ENCODE measurements at regions not wholly inside any gene's neighbourhood (a gene's known extent, or its start where the extent isn't known, plus 50 kb on each side); places are given as distances from the start of the nearest gene placed in this dataset.

DNA sequence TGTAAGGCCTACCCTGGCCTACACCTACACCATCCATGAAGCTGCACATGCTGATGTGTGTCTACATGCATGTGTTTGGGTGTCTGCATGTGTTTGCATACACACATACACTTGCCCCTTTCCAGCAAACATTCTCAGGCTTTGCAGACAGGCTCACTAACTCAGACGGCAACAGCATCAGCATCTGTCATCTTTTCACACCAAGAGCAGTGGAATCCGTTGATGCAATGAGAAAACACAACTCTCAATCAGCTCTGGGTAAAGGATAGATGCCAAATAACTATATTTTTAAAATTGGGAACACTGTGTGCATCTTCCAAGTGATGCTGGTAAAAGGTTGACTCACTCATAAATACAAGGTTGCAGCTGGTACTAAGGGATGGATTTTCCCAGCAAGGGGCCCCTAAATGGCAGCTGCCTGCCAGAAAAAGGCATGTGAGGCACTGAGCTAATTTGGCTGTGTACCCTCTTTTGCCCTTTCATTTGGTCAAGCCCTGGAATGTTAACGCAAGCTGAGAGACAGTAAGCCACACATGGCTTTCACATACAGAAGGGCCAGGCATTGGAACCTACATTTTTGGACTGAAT, 296.3 kb upstream of the NPSR1 start:
- Histone ChIP-seq H3K27ac (ENCODE audit: low read depth, low read length) (no peak overlapping the region), H3K4me1 (ENCODE audit: insufficient read depth, low read length) (no peaks in the 10 kb centered on the region), H3K27me3 (ENCODE audit: control insufficient read depth in 1 of 2, insufficient read depth in 2 of 2, low read length in 2 of 2) (no peaks in the 10 kb centered on the region), H3K36me3 (ENCODE audit: insufficient read depth, low read length) (no peaks in the 10 kb centered on the region), H3K4me3 (ENCODE audit: low read depth in 1 of 2, low read length in 2 of 2) (no peak overlapping the region), H3K9ac (ENCODE audit: low read length) (no peak overlapping the region), H3K9me3 (ENCODE audit: low read length) (no peaks in the 10 kb centered on the region)

DNA sequence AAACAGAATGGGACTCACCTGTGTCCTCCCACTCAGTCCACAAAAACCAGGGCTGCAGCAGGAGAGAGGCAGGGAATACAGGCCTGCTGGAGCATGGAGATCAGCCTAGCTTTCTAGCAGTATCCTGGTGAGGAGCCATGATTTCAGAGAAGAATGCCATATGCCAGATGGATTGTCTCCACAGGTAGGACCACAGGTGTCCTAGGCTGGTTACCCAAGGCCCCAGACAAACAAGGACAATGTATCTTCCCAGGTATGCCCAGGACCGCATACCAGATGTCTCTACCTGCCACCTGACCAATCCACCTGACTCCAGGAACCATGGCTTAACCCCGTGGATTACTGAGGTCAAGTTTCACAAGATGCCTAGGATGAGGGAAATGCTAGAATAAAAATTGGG, 295.4 kb upstream of the NPSR1 start:
- no peak overlapping the region for H3K9ac ChIP-seq (ENCODE audit: low read length)
- H3K27ac ChIP-seq (ENCODE audit: low read depth, low read length) = no peak overlapping the region

DNA sequence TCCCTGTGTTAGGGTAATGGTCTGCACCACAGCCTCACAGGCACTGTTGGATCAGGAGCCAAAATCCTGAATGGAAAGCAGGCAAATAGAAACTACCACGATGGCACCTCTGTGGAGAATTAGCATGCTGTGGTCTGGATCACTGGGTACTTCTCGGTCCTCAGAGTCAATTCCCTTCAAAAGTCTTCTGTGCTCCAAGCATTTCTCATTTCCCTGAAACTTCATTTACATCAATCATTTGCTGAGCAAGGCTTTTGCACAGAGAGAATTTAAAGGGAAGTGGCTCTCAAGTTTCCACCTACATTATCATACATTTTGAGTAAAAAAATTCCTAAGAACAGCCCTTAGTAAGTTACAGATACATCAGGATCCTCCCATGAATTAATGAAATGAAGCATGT, 293.9 kb upstream of the NPSR1 start:
- no peaks in the 10 kb centered on the region for H3K4me1 ChIP-seq (ENCODE audit: insufficient read depth, low read length)
- H3K4me3 ChIP-seq (ENCODE audit: low read depth in 1 of 2, low read length in 2 of 2) = no peak overlapping the region
- H3K36me3 ChIP-seq (ENCODE audit: insufficient read depth, low read length) = no peaks in the 10 kb centered on the region
- no peak overlapping the region for H3K9ac ChIP-seq (ENCODE audit: low read length)
- no peaks in the 10 kb centered on the region for H3K9me3 ChIP-seq (ENCODE audit: low read length)
- H3K27me3 ChIP-seq (ENCODE audit: control insufficient read depth in 1 of 2, insufficient read depth in 2 of 2, low read length in 2 of 2) = no peaks in the 10 kb centered on the region
- no peak overlapping the region for H3K27ac ChIP-seq (ENCODE audit: low read depth, low read length)

More for the DNA sequence above, 295.4 kb upstream of the NPSR1 start:
- Histone ChIP-seq H3K9me3 (ENCODE audit: low read length) (no peaks in the 10 kb centered on the region), H3K27me3 (ENCODE audit: control insufficient read depth in 1 of 2, insufficient read depth in 2 of 2, low read length in 2 of 2) (no peaks in the 10 kb centered on the region), H3K4me3 (ENCODE audit: low read depth in 1 of 2, low read length in 2 of 2) (no peak overlapping the region), H3K4me1 (ENCODE audit: insufficient read depth, low read length) (no peaks in the 10 kb centered on the region), H3K36me3 (ENCODE audit: insufficient read depth, low read length) (no peaks in the 10 kb centered on the region)

DNA sequence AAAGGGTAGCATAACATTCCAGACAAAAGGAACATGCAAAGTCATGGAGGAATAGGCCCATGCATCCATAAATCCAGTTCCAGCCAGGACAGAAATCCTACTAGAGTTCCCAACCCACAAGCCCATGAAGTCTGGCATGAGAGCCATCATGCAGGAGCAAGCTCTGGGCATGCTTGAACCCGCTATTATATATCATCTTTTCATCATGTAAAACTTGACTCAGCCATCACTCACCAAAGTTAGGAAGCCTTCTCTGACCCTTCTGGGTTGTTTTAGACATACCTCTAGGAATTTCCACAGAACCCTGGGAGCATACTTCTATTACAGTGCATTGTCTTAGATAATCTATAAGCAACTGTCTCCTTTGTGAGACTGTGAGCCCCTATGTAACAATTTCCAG, 293.0 kb upstream of the NPSR1 start:
- H3K9me3 ChIP-seq (ENCODE audit: low read length) = no peaks in the 10 kb centered on the region
- H3K27ac ChIP-seq (ENCODE audit: low read depth, low read length) = no peak overlapping the region
- no peaks in the 10 kb centered on the region for H3K27me3 ChIP-seq (ENCODE audit: control insufficient read depth in 1 of 2, insufficient read depth in 2 of 2, low read length in 2 of 2)
- H3K4me1 ChIP-seq (ENCODE audit: insufficient read depth, low read length) = no peaks in the 10 kb centered on the region
- H3K4me3 ChIP-seq (ENCODE audit: low read depth in 1 of 2, low read length in 2 of 2) = no peak overlapping the region
- H3K36me3 ChIP-seq (ENCODE audit: insufficient read depth, low read length) = no peaks in the 10 kb centered on the region
- H3K9ac ChIP-seq (ENCODE audit: low read length) = no peak overlapping the region

DNA sequence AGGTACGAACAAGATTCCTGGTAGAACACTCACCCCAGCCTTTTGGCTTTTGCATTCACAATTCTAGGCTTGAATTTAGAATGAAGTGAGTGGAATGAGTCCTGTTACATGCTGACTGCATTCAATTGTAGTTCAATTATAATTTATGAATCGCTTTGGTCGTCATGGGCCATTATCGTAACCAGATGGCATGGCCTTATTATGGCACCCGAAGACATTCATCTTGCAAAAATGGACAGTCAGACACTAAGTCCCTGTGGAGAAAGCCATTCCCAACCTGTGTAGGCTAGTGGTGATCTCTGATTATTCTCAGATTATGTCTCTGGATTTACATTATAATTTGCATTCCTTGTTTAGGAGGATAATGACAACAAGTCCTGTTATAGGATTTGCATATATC, 292.4 kb upstream of the NPSR1 start:
- Histone ChIP-seq H3K27me3 (ENCODE audit: control insufficient read depth in 1 of 2, insufficient read depth in 2 of 2, low read length in 2 of 2) (no peaks in the 10 kb centered on the region), H3K9me3 (ENCODE audit: low read length) (no peaks in the 10 kb centered on the region), H3K4me1 (ENCODE audit: insufficient read depth, low read length) (no peaks in the 10 kb centered on the region), H3K9ac (ENCODE audit: low read length) (no peak overlapping the region), H3K36me3 (ENCODE audit: insufficient read depth, low read length) (no peaks in the 10 kb centered on the region), H3K4me3 (ENCODE audit: low read depth in 1 of 2, low read length in 2 of 2) (no peak overlapping the region), H3K27ac (ENCODE audit: low read depth, low read length) (no peak overlapping the region)

DNA sequence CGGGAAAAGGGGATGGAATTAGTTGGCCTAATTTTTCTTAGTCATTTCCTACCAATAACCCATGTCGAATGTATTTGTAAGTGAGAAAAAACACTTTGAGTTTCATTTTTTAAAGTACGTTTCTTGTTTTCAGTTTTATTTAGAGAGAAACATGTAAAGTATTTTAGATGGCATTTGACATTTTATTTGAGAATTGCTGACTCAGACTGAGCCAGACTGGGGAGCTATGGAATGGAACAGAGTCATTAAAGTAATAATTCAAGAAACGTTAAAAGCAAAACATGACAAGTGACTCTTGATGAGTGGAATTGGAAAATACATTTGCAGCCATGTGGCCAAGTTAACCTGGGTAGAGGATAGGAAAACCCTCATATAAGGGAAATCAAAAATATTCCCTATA, 286.1 kb upstream of the NPSR1 start:
- Histone ChIP-seq H3K4me3 (ENCODE audit: low read depth in 1 of 2, low read length in 2 of 2) (no peak overlapping the region), H3K27me3 (ENCODE audit: control insufficient read depth in 1 of 2, insufficient read depth in 2 of 2, low read length in 2 of 2) (no peaks in the 10 kb centered on the region), H3K9me3 (ENCODE audit: low read length) (no peaks in the 10 kb centered on the region), H3K9ac (ENCODE audit: low read length) (no peak overlapping the region), H3K4me1 (ENCODE audit: insufficient read depth, low read length) (no peaks in the 10 kb centered on the region), H3K36me3 (ENCODE audit: insufficient read depth, low read length) (no peaks in the 10 kb centered on the region), H3K27ac (ENCODE audit: low read depth, low read length) (no peak overlapping the region)

DNA sequence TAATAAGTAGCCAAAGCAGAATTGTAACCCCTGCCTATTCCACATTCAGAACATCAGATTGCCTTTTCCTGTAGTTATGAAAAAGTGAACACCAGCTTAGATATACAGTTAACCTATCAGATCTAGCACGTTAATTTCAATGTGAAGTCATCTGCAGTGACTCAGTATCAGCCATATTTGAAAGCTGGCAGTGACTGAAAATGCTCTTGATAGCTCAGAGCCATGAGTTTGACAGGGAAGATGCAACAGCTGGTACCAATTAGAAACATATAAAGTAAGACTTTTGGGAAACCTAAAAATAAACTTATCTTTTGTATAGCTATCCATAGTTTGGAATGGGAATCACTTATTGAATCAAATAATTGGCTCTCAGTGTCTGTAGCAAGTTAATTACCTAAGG, 284.1 kb upstream of the NPSR1 start:
- H3K9ac ChIP-seq (ENCODE audit: low read length) = no peak overlapping the region
- H3K27me3 ChIP-seq (ENCODE audit: control insufficient read depth in 1 of 2, insufficient read depth in 2 of 2, low read length in 2 of 2) = no peaks in the 10 kb centered on the region
- H3K27ac ChIP-seq (ENCODE audit: low read depth, low read length) = no peak overlapping the region
- no peaks in the 10 kb centered on the region for H3K36me3 ChIP-seq (ENCODE audit: insufficient read depth, low read length)
- H3K9me3 ChIP-seq (ENCODE audit: low read length) = no peaks in the 10 kb centered on the region
- H3K4me3 ChIP-seq (ENCODE audit: low read depth in 1 of 2, low read length in 2 of 2) = no peak overlapping the region
- H3K4me1 ChIP-seq (ENCODE audit: insufficient read depth, low read length) = no peaks in the 10 kb centered on the region

DNA sequence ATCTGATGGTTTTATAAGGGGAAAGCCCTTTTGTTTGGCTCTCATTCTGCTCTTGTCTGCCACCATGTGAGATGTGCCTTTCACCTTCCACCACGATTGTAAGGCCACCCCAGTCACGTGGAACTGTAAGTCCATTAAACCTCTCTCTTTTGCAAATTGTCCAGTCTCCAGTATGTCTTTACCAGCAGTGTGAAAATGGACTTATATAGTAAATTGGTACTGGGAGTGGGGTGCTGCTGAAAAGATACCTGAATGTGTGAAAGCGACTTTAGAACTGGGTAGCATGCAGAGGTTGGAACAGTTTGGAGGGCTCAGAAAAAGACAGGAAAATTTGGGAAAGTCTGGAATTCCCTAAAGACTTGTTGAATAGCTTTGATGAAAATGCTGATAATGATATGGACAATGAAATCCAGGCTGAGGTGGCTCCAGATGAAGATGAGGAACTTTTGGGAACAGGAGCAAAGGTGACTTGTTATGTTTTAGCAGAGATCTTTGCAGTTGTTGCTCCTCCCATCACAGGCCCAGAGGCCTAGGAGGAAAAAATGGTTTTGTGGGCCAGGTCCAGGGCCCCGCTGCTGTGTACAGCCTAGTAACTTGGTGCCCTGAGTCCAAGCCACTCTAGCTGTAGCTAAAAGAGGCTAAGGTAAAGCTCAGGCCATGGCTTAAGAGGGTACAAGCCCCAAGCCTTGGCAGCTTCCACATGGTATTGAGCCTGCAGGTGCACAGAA, 275.7 kb upstream of the NPSR1 start:
- H3K4me3 ChIP-seq (ENCODE audit: low read depth in 1 of 2, low read length in 2 of 2) = no peak overlapping the region
- H3K36me3 ChIP-seq (ENCODE audit: insufficient read depth, low read length) = no peaks in the 10 kb centered on the region
- H3K9ac ChIP-seq (ENCODE audit: low read length) = no peak overlapping the region

DNA sequence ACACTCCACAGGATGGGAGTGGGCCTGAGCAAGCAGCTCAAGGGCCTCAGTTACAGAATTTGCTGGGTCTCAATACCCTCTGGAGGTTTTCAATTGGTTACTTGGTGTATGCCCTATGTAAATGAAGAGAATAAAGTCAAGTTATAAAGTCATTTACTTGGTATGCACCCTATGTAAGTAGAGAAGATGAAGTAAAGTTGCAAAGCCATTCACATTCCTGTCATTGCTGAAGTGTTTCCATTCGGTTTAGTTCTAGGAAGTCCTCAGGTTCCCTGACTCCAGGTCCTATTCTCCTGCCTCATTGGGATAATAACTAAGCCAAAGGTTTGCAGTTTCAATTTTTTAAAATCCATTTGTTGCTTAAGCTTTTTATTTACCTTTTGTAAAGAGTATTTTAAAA, 272.6 kb upstream of the NPSR1 start:
- no peaks in the 10 kb centered on the region for H3K9me3 ChIP-seq (ENCODE audit: low read length)
- no peak overlapping the region for H3K9ac ChIP-seq (ENCODE audit: low read length)
- no peaks in the 10 kb centered on the region for H3K4me1 ChIP-seq (ENCODE audit: insufficient read depth, low read length)
- no peaks in the 10 kb centered on the region for H3K27me3 ChIP-seq (ENCODE audit: control insufficient read depth in 1 of 2, insufficient read depth in 2 of 2, low read length in 2 of 2)
- H3K4me3 ChIP-seq (ENCODE audit: low read depth in 1 of 2, low read length in 2 of 2) = no peak overlapping the region
- no peaks in the 10 kb centered on the region for H3K36me3 ChIP-seq (ENCODE audit: insufficient read depth, low read length)
- H3K27ac ChIP-seq (ENCODE audit: low read depth, low read length) = no peak overlapping the region

More for the DNA sequence above, 275.7 kb upstream of the NPSR1 start:
- no peaks in the 10 kb centered on the region for H3K27me3 ChIP-seq (ENCODE audit: control insufficient read depth in 1 of 2, insufficient read depth in 2 of 2, low read length in 2 of 2)
- no peaks in the 10 kb centered on the region for H3K4me1 ChIP-seq (ENCODE audit: insufficient read depth, low read length)
- no peak overlapping the region for H3K27ac ChIP-seq (ENCODE audit: low read depth, low read length)
- H3K9me3 ChIP-seq (ENCODE audit: low read length) = no peaks in the 10 kb centered on the region

DNA sequence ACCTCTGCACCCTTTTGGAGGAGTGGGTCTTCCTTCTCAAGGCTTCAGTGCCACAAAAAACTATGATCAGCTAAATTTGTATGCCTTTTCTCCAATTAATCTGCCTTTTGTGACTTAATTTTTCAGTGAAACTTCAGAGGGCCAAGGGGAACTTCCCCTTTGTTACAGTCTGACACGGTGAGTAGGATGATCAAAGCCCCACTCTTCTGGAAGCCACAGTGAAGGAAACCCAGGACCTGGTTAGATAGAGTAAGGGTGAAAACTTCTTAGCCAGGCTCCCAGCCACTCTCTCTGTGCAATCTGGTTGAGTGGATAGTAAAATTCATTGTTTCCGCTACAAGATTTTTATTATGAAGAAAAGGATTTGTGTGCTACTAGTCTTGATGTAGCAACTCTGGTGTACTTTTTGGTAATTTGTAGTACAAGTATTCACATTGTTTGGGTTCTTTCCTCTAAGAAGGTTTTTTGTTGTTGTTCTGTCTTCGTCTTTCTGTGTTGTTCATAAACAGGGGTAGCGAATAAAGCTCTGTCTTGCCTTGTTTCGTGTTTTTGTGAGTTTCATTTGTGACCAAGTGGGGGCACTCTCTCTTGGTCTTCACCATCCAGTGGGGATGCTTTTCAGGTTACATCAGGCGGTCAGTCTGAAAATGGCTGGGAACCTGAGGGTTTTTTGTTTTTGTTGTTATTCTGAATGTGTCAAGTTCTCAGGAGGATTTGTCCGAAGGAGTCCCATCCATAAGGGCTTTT, 268.5 kb upstream of the NPSR1 start:
- H3K27ac ChIP-seq (ENCODE audit: low read depth, low read length) = no peak overlapping the region
- no peaks in the 10 kb centered on the region for H3K9me3 ChIP-seq (ENCODE audit: low read length)
- H3K4me1 ChIP-seq (ENCODE audit: insufficient read depth, low read length) = no peaks in the 10 kb centered on the region
- no peaks in the 10 kb centered on the region for H3K27me3 ChIP-seq (ENCODE audit: control insufficient read depth in 1 of 2, insufficient read depth in 2 of 2, low read length in 2 of 2)
- no peaks in the 10 kb centered on the region for H3K36me3 ChIP-seq (ENCODE audit: insufficient read depth, low read length)
- no peak overlapping the region for H3K4me3 ChIP-seq (ENCODE audit: low read depth in 1 of 2, low read length in 2 of 2)
- no peak overlapping the region for H3K9ac ChIP-seq (ENCODE audit: low read length)

DNA sequence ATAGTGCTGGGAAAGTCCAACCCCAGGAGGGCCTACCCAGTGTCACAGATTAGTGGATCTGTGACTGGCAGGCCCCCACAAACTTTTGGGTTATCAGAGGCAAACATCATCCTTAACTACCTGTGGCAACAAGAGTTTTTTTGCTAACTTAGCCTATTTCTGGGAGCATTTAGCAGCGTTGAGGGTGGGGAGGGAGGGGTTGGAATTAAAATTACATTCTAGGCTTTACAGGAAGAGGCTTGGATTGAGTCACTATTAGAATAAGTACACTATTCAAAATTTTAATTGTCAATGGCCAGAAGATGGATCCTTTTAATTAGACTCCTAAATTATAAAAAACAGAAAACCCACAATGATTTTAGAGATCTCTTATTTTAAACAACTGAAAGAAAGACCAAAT, 267.9 kb upstream of the NPSR1 start:
- no peaks in the 10 kb centered on the region for H3K36me3 ChIP-seq (ENCODE audit: insufficient read depth, low read length)
- no peaks in the 10 kb centered on the region for H3K4me1 ChIP-seq (ENCODE audit: insufficient read depth, low read length)
- no peaks in the 10 kb centered on the region for H3K9me3 ChIP-seq (ENCODE audit: low read length)
- no peak overlapping the region for H3K9ac ChIP-seq (ENCODE audit: low read length)
- no peak overlapping the region for H3K27ac ChIP-seq (ENCODE audit: low read depth, low read length)
- no peak overlapping the region for H3K4me3 ChIP-seq (ENCODE audit: low read depth in 1 of 2, low read length in 2 of 2)
- no peaks in the 10 kb centered on the region for H3K27me3 ChIP-seq (ENCODE audit: control insufficient read depth in 1 of 2, insufficient read depth in 2 of 2, low read length in 2 of 2)
